ENCODE measurements at regions not wholly inside any gene's neighbourhood (a gene's known extent, or its start where the extent isn't known, plus 50 kb on each side); places are given as distances from the start of the nearest gene placed in this dataset.

- Histone ChIP-seq H2BK20ac (ENCODE audit: low read length) (no peak overlapping the region), H2BK12ac (ENCODE audit: low read depth, low read length) (no peak overlapping the region), H4K5ac (ENCODE audit: insufficient read length, low read depth, low read length) (no peak overlapping the region), H3K27me3 (replicated peaks in 1 of 4; ENCODE audit: control insufficient read depth in 3 of 4, extremely low read depth in 1 of 4, insufficient read depth in 3 of 4, low read length in 3 of 4) (no peaks in the 10 kb centered on the region), H3K23ac (ENCODE audit: insufficient read length) (no peak overlapping the region), H3K18ac (ENCODE audit: extremely low read depth, low read length) (no peak overlapping the region), H3K14ac (ENCODE audit: insufficient read length) (no peak overlapping the region), H3K23me2 (ENCODE audit: low read depth, low read length) (no peaks in the 10 kb centered on the region), H2AFZ (ENCODE audit: low read length) (no peak overlapping the region), H3K9me3 (ENCODE audit: insufficient read depth in 2 of 2, low read depth in 1 of 2, low read length in 1 of 2) (no peaks in the 10 kb centered on the region), H2BK15ac (ENCODE audit: low read length) (no peak overlapping the region), H4K20me1 (replicated peaks in 1 of 2; ENCODE audit: control insufficient read depth in 1 of 2, insufficient read depth in 2 of 2, low read length in 2 of 2) (no peaks in the 10 kb centered on the region), H2BK120ac (replicated peaks; ENCODE audit: low read depth, low read length) (no peak overlapping the region), H3K27ac (ENCODE audit: low read depth, low read length) (no peak overlapping the region), H3K9ac (replicated peaks in 1 of 4; ENCODE audit: extremely low read depth in 1 of 4, low read depth in 3 of 4, low read length in 3 of 4) (no peak overlapping the region), H3K4me3 (ENCODE audit: extremely low read depth in 1 of 4, insufficient read depth in 2 of 4, low read depth in 3 of 4, low read length in 4 of 4) (no peak overlapping the region), H3K56ac (replicated peaks; ENCODE audit: insufficient read length, low read depth, low read length) (no peak overlapping the region), H3K4ac (replicated peaks; ENCODE audit: insufficient read length, low read depth, low read length) (no peak overlapping the region), H3K36me3 (ENCODE audit: control insufficient read depth in 2 of 4, insufficient read depth in 4 of 4, low read length in 3 of 4) (no peaks in the 10 kb centered on the region), H3K79me2 (ENCODE audit: control insufficient read depth in 1 of 2, insufficient read depth in 2 of 2, low read length in 2 of 2) (no peaks in the 10 kb centered on the region), H4K91ac (replicated peaks; ENCODE audit: insufficient read length, low read length) (no peak overlapping the region), H3K4me2 (ENCODE audit: insufficient read depth in 1 of 2, low read depth in 2 of 2, low read length in 2 of 2) (no peak overlapping the region), H2BK5ac (ENCODE audit: low read depth, low read length) (no peak overlapping the region), H3K4me1 (replicated peaks in 1 of 4; ENCODE audit: control insufficient read depth in 3 of 4, insufficient read depth in 4 of 4, low read length in 3 of 4) (peaks cover 0 to 13% (median 11%) of the 10 kb centered on the region in 4 experiments), H3K79me1 (ENCODE audit: low read depth, low read length) (no peaks in the 10 kb centered on the region), H2AK5ac (ENCODE audit: low read depth, low read length) (no peak overlapping the region), H4K8ac (ENCODE audit: extremely low read depth, insufficient read depth, low read length) (no peak overlapping the region)
- ChIA-PET POLR2A (ENCODE audit: partially characterized antibody) (interaction anchor here (1.5 kb wide), 1 partner anchor 9 kb away, joined by 5 read pairs; no protein-coding TSS in a partner anchor), CTCF (ENCODE audit: partially characterized antibody) (interaction anchor here (1.3 kb wide), 1 partner anchor 8 kb away, joined by 4 read pairs; no protein-coding TSS in a partner anchor)
- WGBS, 2 experiments (ENCODE audit: extremely low coverage in 1 of 2, insufficient coverage in 1 of 2, insufficient read length in 1 of 2, insufficient replicate concordance in 2 of 2, low coverage in 1 of 2, low lambda C conversion rate in 2 of 2, missing lambda C conversion rate in 1 of 2): 63% methylated on average over 2 of the region's 2 CpGs; no CpG with 5 or more reads in 1 of the 2 experiments
- FAIRE-seq (no peak), DNase-seq (ENCODE audit: low read depth in 1 of 2, low spot score in 2 of 2) (no peak)
- TF ChIP-seq ZNF274 (IDR thresholded peaks at IDR 0.05; ENCODE audit: borderline replicate concordance, extremely low read depth, low read length): no peak
- no peak for TF ChIP-seq CTCF (IDR thresholded peaks at IDR 0.05; ENCODE audit: control extremely low read depth in 1 of 3, insufficient read depth in 1 of 3, low read depth in 1 of 3, low read length in 3 of 3)
- no peak for TF ChIP-seq TCF12 (IDR thresholded peaks at IDR 0.05; ENCODE audit: low read depth, low read length)
- no peak for TF ChIP-seq ASH2L (IDR thresholded peaks at IDR 0.05; ENCODE audit: low read length)
- no peak for TF ChIP-seq JUN (IDR thresholded peaks at IDR 0.05; ENCODE audit: low read depth, low read length)
- TF ChIP-seq ATF2 (IDR thresholded peaks at IDR 0.05; ENCODE audit: low read length): no peak
- no peak for TF ChIP-seq RAD21 (IDR thresholded peaks at IDR 0.05 in 1 of 2, conservative IDR thresholded peaks at IDR 0.05 in 1 of 2; ENCODE audit: low read depth in 2 of 2, low read length in 2 of 2)
- no peak for TF ChIP-seq CTBP2 (IDR thresholded peaks at IDR 0.05; ENCODE audit: borderline replicate concordance, insufficient read depth, insufficient read length, low read length)
- no peak for TF ChIP-seq MAFK (IDR thresholded peaks at IDR 0.05; ENCODE audit: low read depth, low read length)
Measured at GRCh38 chr4:41331224-41331623, 74.5 kb downstream of the UCHL1 start.
